ENCODE measurements at regions not wholly inside any gene's neighbourhood (a gene's known extent, or its start where the extent isn't known, plus 50 kb on each side); places are given as distances from the start of the nearest gene placed in this dataset.

DNA sequence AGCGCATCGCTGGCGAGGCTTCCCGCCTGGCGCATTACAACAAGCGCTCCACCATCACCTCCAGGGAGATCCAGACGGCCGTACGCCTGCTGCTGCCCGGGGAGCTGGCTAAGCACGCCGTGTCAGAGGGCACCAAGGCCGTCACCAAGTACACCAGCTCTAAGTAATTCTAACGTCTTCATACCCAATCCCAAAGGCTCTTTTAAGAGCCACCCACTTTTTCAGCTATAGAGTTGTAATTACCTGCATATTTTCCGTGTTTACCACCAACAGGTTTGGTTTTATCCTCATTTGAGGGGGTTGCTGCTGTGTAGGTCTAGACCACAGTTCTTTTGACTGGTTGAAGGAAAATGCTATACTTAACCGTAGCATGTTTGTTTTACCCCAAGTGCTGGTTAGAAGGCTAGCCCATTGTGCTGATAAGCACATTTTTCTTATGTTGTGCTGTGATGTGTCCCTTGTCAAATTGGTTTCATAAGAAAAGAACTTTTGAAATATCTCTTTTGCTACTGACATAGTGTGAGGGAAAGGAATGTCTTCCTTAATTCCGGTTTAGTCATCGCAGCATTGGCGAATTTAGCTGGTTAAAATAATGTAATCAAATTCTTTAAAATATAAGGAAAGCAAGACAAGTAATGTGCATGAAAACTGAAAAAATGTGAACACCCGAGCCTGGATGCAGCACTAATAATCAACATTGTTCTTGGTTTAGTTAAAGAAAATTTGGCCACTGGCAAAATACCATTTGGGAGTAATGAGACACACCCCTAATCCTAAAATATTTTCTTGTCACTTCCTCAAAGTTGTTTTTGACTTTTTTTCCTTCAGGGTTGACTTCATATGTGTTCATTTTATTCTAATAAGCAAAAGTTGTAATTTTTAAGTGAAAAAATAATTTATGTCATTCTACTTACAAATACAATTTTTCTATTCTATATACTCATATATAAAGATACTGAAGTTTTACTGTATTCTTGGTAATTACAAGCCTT lies 112.8 kb downstream of the HFE start:
- peak overlapping the region; percentile 64 to 67 for H3K4me3 ChIP-seq
- DNase-seq (ENCODE audit: low spot score) = no peak
- H3K27me3 ChIP-seq = no peaks in the 10 kb centered on the region
- TF ChIP-seq, protein P1, sequence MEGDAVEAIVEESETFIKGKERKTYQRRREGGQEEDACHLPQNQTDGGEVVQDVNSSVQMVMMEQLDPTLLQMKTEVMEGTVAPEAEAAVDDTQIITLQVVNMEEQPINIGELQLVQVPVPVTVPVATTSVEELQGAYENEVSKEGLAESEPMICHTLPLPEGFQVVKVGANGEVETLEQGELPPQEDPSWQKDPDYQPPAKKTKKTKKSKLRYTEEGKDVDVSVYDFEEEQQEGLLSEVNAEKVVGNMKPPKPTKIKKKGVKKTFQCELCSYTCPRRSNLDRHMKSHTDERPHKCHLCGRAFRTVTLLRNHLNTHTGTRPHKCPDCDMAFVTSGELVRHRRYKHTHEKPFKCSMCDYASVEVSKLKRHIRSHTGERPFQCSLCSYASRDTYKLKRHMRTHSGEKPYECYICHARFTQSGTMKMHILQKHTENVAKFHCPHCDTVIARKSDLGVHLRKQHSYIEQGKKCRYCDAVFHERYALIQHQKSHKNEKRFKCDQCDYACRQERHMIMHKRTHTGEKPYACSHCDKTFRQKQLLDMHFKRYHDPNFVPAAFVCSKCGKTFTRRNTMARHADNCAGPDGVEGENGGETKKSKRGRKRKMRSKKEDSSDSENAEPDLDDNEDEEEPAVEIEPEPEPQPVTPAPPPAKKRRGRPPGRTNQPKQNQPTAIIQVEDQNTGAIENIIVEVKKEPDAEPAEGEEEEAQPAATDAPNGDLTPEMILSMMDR (IDR thresholded peaks at IDR 0.05) = no peak
- H3K27ac ChIP-seq = peak overlapping the region; percentile 91 to 95
- H3K4me1 ChIP-seq = peaks cover 0 to 34% of the 10 kb centered on the region in 2 donors
- no peaks in the 10 kb centered on the region for H3K36me3 ChIP-seq
- no peaks in the 10 kb centered on the region for H3K9me3 ChIP-seq

DNA sequence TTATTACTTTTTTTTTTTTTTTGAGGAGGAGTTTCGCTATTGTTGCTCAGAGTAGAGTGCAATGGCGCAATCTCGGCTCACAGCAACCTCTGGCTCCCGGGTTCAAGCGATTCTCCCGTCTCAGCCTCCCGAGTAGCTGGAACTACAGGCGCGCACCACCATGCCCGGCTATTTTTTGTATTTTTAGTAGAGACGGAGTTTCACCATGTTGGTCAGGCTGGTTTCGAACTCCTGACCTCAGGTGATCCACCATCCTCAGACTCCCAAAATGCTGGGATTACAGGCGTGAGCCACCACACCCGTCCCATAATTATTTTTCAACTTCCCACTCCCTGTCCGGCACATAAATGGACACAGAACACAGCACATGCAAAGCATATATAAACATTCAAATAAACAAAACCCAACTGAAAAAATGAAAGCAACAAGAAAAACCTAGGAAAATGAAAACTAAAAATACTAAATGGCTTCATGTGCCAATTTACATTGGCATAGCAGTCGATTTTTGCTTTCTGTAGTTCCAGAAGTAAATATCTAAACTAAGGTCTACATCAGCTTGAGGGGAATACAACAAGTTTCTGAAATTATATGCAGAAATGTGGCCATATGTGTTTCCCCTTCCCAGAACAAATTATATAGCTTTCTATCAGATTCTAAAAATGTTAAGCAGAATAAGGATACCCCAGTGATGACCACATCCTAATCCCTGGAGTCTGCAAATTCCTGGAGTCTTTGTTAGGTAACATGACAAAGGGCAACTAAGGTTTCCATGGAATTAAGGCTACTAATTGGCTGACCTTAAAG lies 113.9 kb downstream of the HFE start:
- Histone ChIP-seq H3K36me3 (no peaks in the 10 kb centered on the region), H3K27me3 (no peaks in the 10 kb centered on the region), H3K9me3 (no peaks in the 10 kb centered on the region), H3K4me3 (no peak overlapping the region), H3K4me1 (peaks cover 0 to 33% of the 10 kb centered on the region in 2 donors), H3K27ac (no peak overlapping the region)
- no peak for DNase-seq (ENCODE audit: low spot score)
- TF ChIP-seq, protein P1 (IDR thresholded peaks at IDR 0.05) = no peak

DNA sequence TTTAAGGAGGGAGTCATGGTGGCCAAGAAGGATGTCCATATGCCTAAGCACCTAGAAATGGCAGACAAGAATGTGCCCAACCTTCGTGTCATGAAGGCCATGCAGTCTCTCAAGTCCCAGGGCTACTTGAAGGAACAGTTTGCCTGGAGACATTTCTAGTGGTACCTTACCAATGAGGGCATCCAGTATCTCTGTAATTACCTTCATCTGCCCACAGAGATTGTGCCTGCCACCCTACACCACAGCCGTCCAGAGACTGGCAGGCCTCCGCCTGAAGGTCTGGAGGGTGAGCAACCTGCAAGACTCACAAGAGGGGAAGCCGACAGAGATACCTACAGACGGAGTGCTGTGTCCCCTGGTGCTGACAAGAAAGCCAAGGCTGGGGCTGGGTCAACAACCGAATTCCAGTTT lies 115.0 kb downstream of the HFE start:
- DNase-seq (ENCODE audit: low spot score) = no peak
- Histone ChIP-seq H3K4me3 (no peak overlapping the region), H3K4me1 (peaks cover 0 to 32% of the 10 kb centered on the region in 2 donors), H3K27ac (no peak overlapping the region), H3K27me3 (no peaks in the 10 kb centered on the region), H3K36me3 (no peaks in the 10 kb centered on the region), H3K9me3 (no peaks in the 10 kb centered on the region)
- TF ChIP-seq, protein P1 (IDR thresholded peaks at IDR 0.05) = no peak

DNA sequence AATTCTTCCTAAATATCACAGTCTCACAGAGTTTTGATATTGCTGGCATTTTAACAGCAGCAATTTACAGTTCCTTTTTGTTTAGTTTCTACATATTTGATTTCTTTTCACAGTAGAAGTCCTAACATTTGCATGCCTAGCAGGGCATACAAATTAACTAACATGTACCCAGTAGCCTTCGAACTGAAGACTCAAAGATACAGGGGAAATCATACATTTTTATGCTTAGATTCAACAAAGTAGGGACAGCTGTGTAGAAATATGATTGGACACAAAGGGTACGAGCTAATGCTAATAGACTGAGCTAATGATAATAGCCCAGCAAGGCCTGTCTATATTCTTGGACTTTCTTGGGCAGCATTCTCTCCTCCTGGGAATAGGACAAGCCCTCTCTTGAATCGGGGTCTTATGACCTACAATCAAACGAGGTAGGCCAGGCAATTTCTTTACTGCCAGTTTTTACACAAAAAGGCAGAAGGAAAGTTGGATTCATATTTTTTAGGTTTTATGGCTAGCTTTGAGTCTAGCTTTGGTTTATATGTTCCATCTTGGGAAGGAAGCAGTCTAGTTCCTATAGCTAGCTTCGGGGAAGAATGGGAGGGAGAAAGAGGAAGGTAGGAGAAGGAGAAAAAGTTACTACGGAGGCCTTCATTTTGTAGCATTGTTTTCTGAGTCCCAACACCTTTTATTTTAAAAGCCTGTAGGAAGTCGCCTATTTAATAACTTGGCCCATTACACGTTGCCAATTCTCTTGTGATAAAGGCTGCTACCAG lies 115.8 kb downstream of the HFE start:
- Histone ChIP-seq H3K9me3 (no peaks in the 10 kb centered on the region), H3K36me3 (no peaks in the 10 kb centered on the region), H3K4me3 (no peak overlapping the region), H3K27me3 (no peaks in the 10 kb centered on the region), H3K27ac (no peak overlapping the region), H3K4me1 (peaks cover 0 to 29% of the 10 kb centered on the region in 2 donors)
- no peak for DNase-seq (ENCODE audit: low spot score)
- TF ChIP-seq, protein P1 (IDR thresholded peaks at IDR 0.05) = no peak

DNA sequence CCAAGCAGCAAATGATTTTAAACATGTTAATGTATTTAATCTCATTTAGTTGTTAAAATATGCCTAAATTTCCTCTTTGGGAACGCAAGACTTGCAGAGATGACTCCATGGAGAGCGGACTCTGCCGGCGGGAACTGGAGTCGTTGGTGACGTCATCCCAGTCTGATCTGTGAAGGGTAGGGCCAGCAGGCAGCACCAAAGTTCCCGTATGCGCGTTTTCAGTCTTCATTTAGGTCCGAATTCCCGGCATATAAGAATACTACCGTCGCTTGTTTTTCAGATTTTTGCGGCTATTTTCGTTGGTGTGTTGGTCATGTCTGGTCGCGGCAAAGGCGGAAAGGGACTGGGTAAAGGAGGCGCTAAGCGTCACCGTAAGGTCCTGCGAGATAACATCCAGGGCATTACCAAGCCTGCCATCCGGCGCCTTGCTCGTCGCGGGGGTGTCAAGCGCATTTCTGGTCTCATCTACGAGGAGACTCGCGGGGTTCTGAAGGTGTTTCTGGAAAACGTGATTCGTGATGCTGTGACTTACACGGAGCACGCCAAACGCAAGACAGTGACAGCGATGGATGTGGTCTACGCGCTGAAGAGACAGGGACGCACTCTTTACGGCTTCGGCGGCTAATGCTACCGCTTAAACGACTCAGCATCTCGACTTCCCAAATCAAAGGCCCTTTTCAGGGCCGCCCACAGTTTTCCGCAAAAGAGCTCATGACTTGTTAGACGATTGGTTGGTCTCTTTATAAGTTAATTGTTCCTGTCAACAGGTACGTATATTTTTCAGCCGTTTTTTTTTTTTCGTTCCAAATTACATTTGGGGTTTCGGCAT lies 117.3 kb downstream of the HFE start:
- H3K36me3 ChIP-seq = no peaks in the 10 kb centered on the region
- H3K9me3 ChIP-seq = no peaks in the 10 kb centered on the region
- peak overlapping the region; percentile 94 to 98 for H3K27ac ChIP-seq
- peaks cover 0 to 22% of the 10 kb centered on the region in 2 donors for H3K4me1 ChIP-seq
- no peaks in the 10 kb centered on the region for H3K27me3 ChIP-seq
- DNase-seq (ENCODE audit: low spot score) = peak; percentile 98
- peak overlapping the region; percentile 69 to 71 for H3K4me3 ChIP-seq
- TF ChIP-seq, protein P1 (IDR thresholded peaks at IDR 0.05) = peak in 1 of 2 donors; percentile 54

All from right atrium auricular region (tissue), 2 donors.